ENCODE measurements at regions not wholly inside any gene's neighbourhood (a gene's known extent, or its start where the extent isn't known, plus 50 kb on each side); places are given as distances from the start of the nearest gene placed in this dataset.

GRCh38 chr11:104422324-104422944 lies 258.5 kb upstream of the PDGFD start:
- no peak for ATAC-seq

- ATAC-seq: no peak
These were observed 246.4 kb upstream of the PDGFD start for GRCh38 chr11:104410336-104410735.

GRCh38 chr11:104408630-104409029 lies 244.7 kb upstream of the PDGFD start:
- ATAC-seq: no peak

- ATAC-seq: no peak
These were observed 241.3 kb upstream of the PDGFD start for GRCh38 chr11:104405277-104405676.

- no peak for ATAC-seq
These were observed 240.6 kb upstream of the PDGFD start for GRCh38 chr11:104404231-104405175.

- ATAC-seq: no peak
These were observed 239.0 kb upstream of the PDGFD start for GRCh38 chr11:104402812-104403521.

GRCh38 chr11:104394508-104394907 lies 230.6 kb upstream of the PDGFD start:
- ATAC-seq: no peak

GRCh38 chr11:104390651-104391050 lies 226.7 kb upstream of the PDGFD start:
- no peak for ATAC-seq

- ATAC-seq: no peak
These were observed 221.9 kb upstream of the PDGFD start for GRCh38 chr11:104385884-104386283.

- ATAC-seq: no peak
These were observed 216.4 kb upstream of the PDGFD start for GRCh38 chr11:104380358-104380757.

- no peak for ATAC-seq
These were observed 208.2 kb upstream of the PDGFD start for GRCh38 chr11:104372111-104372510.

GRCh38 chr11:104370478-104370877 lies 206.5 kb upstream of the PDGFD start:
- no peak for ATAC-seq

GRCh38 chr11:104369761-104370160 lies 205.8 kb upstream of the PDGFD start:
- no peak for ATAC-seq

- ATAC-seq: no peak
These were observed 202.4 kb upstream of the PDGFD start for GRCh38 chr11:104366321-104366734.

GRCh38 chr11:104365676-104366075 lies 201.7 kb upstream of the PDGFD start:
- no peak for ATAC-seq

- ATAC-seq: no peak
These were observed 198.0 kb upstream of the PDGFD start for GRCh38 chr11:104361975-104362374.

- ATAC-seq: peak; percentile 41
These were observed 188.1 kb upstream of the PDGFD start for GRCh38 chr11:104352036-104352435.

GRCh38 chr11:104343578-104343977 lies 179.6 kb upstream of the PDGFD start:
- peak; percentile 33 for ATAC-seq

- ATAC-seq: no peak
These were observed 176.6 kb upstream of the PDGFD start for GRCh38 chr11:104340590-104340989.

GRCh38 chr11:104339380-104339831 lies 175.5 kb upstream of the PDGFD start:
- no peak for ATAC-seq

- ATAC-seq: no peak
These were observed 174.2 kb upstream of the PDGFD start for GRCh38 chr11:104338186-104338585.

GRCh38 chr11:104337273-104337672 lies 173.3 kb upstream of the PDGFD start:
- ATAC-seq: no peak

GRCh38 chr11:104333977-104334376 lies 170.0 kb upstream of the PDGFD start:
- ATAC-seq: no peak
